Lower lobe of right lung (tissue), 2 donors: ENCODE measurements at regions not wholly inside any gene's neighbourhood (a gene's known extent, or its start where the extent isn't known, plus 50 kb on each side); places are given as distances from the start of the nearest gene placed in this dataset.

Experiments used
- ATAC-seq, 2 donors: fragments of 200-7000 bp; cut with Tn5 transposase; one replicate each; pipeline ENCODE4 v1.9.1; 2020 to 2022; ENCODE audit warnings: mild to moderate bottlenecking in 2 of 2, moderate library complexity in 2 of 2
- DNase-seq: peaks from one replicate; pipeline ENCODE4 v3.0.0-alpha.2; 2020
- H3K27ac ChIP-seq: fragments of 200-600 bp; one replicate; pipeline ENCODE4 v1.8.0; 2022
- H3K27me3 ChIP-seq: fragments of 200-600 bp; one replicate; pipeline ENCODE4 v1.8.0; 2022; ENCODE audit warnings: low read depth
- H3K36me3 ChIP-seq: fragments of 200-600 bp; one replicate; pipeline ENCODE4 v1.8.0; 2022; ENCODE audit warnings: mild to moderate bottlenecking
- H3K4me1 ChIP-seq: fragments of 200-600 bp; one replicate; pipeline ENCODE4 v1.8.0; 2022
- H3K4me3 ChIP-seq: fragments of 200-600 bp; one replicate; pipeline ENCODE4 v1.8.0; 2022; ENCODE audit warnings: mild to moderate bottlenecking
- H3K9me3 ChIP-seq: fragments of 200-600 bp; one replicate; pipeline ENCODE4 v1.8.0; 2022
- intact Hi-C: fragments of 100-400 bp; cut with DNase I; formaldehyde crosslinking; loops from one replicate; pipeline ENCODE4 v1.11.0; 2022
- TF ChIP-seq, protein P1 (sequence below): fragments of 200-600 bp; IDR thresholded peaks from one replicate; pipeline ENCODE4 v1.8.0; 2022; ENCODE audit warnings: antibody characterized with exemption, mild to moderate bottlenecking
- donor health status: DM: no; HTN: yes; CAD: no; lungs with severe emphysema.

DNA sequence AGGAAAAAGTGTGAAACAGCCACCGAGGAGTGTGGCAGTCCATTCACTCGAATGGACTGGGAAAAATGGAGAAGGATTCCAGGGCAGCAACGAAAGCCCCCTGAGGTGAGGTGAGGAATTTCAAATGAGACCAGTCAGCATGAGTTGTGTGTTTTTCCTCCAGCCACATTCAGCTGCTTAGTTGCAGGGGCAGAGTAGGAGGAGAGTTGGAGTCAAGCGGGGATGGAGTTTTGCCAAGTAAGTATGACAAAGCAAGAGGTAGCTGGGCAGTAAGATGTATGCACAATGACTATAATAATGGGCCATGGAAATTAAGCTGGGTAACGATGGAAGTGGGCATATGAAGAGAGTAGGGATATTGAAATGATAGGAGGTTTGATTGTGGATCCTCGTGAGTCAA is 64.4 kb downstream of the CCDC54 start:
- TF ChIP-seq, protein P1, sequence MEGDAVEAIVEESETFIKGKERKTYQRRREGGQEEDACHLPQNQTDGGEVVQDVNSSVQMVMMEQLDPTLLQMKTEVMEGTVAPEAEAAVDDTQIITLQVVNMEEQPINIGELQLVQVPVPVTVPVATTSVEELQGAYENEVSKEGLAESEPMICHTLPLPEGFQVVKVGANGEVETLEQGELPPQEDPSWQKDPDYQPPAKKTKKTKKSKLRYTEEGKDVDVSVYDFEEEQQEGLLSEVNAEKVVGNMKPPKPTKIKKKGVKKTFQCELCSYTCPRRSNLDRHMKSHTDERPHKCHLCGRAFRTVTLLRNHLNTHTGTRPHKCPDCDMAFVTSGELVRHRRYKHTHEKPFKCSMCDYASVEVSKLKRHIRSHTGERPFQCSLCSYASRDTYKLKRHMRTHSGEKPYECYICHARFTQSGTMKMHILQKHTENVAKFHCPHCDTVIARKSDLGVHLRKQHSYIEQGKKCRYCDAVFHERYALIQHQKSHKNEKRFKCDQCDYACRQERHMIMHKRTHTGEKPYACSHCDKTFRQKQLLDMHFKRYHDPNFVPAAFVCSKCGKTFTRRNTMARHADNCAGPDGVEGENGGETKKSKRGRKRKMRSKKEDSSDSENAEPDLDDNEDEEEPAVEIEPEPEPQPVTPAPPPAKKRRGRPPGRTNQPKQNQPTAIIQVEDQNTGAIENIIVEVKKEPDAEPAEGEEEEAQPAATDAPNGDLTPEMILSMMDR = no peak
- Histone ChIP-seq H3K27ac (no peak overlapping the region), H3K4me1 (no peaks in the 10 kb centered on the region), H3K27me3 (no peaks in the 10 kb centered on the region), H3K4me3 (no peak overlapping the region), H3K9me3 (no peaks in the 10 kb centered on the region), H3K36me3 (no peaks in the 10 kb centered on the region)
- ATAC-seq (no peak), DNase-seq (no peak)
- intact Hi-C loops = no loop called here

DNA sequence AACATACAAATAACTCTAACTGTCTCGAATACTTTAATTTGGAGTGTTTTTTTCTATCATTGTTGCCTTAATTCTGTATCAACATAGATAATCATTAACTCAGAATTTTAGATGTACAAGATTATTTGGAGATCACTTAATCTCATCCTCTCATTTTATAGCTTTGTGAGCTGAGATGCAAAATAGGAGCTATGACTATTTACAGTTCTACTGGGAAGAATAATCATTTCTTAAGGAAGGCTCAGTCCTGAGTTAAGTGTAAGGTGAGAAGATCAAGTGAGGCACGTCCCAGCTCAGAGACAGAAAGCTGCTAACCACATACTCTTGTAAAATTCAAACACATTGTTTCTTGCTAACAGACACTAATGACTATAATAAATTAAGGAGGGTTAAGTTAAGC is 66.2 kb downstream of the CCDC54 start:
- Histone ChIP-seq H3K27me3 (no peaks in the 10 kb centered on the region), H3K27ac (no peak overlapping the region), H3K4me3 (no peak overlapping the region), H3K36me3 (no peaks in the 10 kb centered on the region), H3K9me3 (no peaks in the 10 kb centered on the region), H3K4me1 (no peaks in the 10 kb centered on the region)
- DNase-seq (no peak), ATAC-seq (no peak)
- intact Hi-C loops = no loop called here
- TF ChIP-seq, protein P1 = no peak

DNA sequence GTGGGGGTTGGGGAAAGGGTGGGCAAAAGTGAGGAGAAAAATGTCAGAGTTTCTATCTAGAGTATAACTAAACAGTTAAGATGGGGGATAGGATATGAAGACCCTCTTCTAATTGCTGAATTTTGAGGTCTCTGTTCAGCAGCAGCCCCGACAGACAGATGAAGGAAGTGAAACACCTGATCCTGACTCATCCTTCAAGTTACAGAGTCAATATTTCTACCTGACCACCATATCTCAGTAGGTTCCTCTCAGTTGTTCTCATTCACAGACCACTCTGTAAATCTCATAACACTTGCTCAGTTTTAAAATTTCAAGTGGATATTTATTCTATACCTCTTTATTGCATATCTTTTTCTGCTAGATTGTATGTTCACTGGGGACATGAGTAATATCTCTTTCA is 69.5 kb downstream of the CCDC54 start:
- DNase-seq (no peak), ATAC-seq (no peak)
- TF ChIP-seq, protein P1 = no peak
- H3K4me3 ChIP-seq = no peak overlapping the region
- intact Hi-C loops = no loop called here
- no peaks in the 10 kb centered on the region for H3K9me3 ChIP-seq
- H3K27ac ChIP-seq = no peak overlapping the region
- no peaks in the 10 kb centered on the region for H3K36me3 ChIP-seq
- H3K4me1 ChIP-seq = no peaks in the 10 kb centered on the region
- H3K27me3 ChIP-seq = no peaks in the 10 kb centered on the region

DNA sequence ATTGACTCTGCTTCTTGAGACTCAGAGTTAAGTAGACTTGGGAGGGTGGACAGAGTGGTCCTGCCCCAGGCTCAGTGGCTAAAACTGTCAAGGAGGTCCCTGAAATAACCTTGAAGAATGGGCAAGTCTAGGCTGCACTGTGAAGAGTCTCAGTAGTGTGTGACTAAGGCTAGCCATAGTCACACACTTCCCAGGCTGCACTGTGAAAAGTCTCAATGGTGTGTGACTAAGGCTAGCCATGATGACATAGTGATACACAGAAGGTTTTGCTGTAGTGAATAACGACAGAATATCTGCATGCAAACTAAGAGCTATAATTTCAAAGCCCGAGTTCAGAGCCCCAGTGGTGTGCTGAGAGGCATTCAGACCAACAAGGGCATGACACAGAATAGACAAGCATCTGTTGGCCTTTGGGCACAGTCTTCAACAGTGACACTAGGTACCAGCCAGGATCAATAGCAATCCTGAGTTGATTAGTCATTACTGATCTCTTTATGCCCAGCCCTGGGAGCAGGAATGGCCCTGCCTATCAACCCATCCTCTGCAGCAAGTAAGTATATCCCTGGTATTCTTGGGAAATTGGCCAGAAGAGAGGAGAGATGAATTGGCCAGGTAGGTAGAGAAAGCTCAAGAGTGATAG is 72.4 kb upstream of the BBX start:
- ATAC-seq (no peak), DNase-seq (no peak)
- Histone ChIP-seq H3K4me3 (no peak overlapping the region), H3K36me3 (no peaks in the 10 kb centered on the region), H3K4me1 (no peaks in the 10 kb centered on the region), H3K27ac (no peak overlapping the region), H3K27me3 (no peaks in the 10 kb centered on the region), H3K9me3 (no peaks in the 10 kb centered on the region)
- TF ChIP-seq, protein P1 = no peak
- intact Hi-C loops = no loop called here

DNA sequence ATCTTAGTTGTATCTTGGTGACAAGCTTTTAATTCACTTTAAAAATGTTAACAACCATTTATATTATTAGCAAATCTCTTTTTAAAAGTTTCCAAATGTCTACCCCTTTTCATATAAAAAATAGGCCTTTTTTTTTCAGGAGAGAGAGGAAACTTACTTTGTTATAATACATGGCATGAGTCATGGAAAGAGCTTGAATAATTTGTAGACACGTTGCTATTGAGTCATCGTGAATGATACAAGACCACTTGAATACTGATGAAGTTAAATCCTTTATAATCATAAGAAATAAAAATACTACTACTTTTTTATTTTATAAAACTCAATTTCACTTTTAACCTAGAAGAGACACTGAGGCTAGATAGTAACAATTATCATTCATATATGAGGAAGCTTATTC is 70.3 kb upstream of the BBX start:
- Histone ChIP-seq H3K27me3 (no peaks in the 10 kb centered on the region), H3K36me3 (no peaks in the 10 kb centered on the region), H3K4me1 (no peaks in the 10 kb centered on the region), H3K9me3 (no peaks in the 10 kb centered on the region), H3K4me3 (no peak overlapping the region), H3K27ac (no peak overlapping the region)
- DNase-seq = no peak
- ATAC-seq = no peak
- intact Hi-C loops = no loop called here
- TF ChIP-seq, protein P1 = no peak
